H1 (cell line): ENCODE measurements at regions not wholly inside any gene's neighbourhood (a gene's known extent, or its start where the extent isn't known, plus 50 kb on each side); places are given as distances from the start of the nearest gene placed in this dataset.

Experiments used
- CTCF ChIA-PET: fragments of 300-600 bp; sonication (Branson Sonifier 250); formaldehyde crosslinking; loops from one replicate; lab custom pipeline; 2021; ENCODE audit not compliant: partially characterized antibody; lab: Charles Lee
- POLR2A ChIA-PET: fragments of 300-600 bp; sonication (Branson Sonifier 250); formaldehyde crosslinking; loops from one replicate; lab custom pipeline; 2021; ENCODE audit warnings: inconsistent platforms; ENCODE audit not compliant: partially characterized antibody; lab: Charles Lee
- DNase-seq, 2 experiments: peaks; one replicate each; pipeline versions ENCODE4 v3.0.0 to v3.0.0-alpha.2; 2010 to 2022; ENCODE audit warnings: low spot score in 2 of 2, low read depth in 1 of 2, mixed read lengths in 1 of 2
- FAIRE-seq: peaks from 2 replicates; lab custom pipeline; 2011; peaks lifted over from hg19 to GRCh38; lab: Jason Lieb, UNC
- H2AFZ ChIP-seq: 2 replicates; pipeline ENCODE4 v1.8.1; 2012; ENCODE audit warnings: low read length, inconsistent platforms
- H2AK5ac ChIP-seq: 2 replicates; pipeline ENCODE4 v1.6.1; 2013; ENCODE audit warnings: low read depth, low read length
- H2BK120ac ChIP-seq: replicated peaks from 2 replicates; pipeline ENCODE3; 2013; ENCODE audit warnings: low read depth, low read length, inconsistent platforms
- H2BK12ac ChIP-seq: 2 replicates; pipeline ENCODE4 v1.6.1; 2013; ENCODE audit warnings: low read depth, low read length
- H2BK15ac ChIP-seq: 2 replicates; pipeline ENCODE4 v1.6.1; 2013; ENCODE audit warnings: low read length
- H2BK20ac ChIP-seq: 2 replicates; pipeline ENCODE4 v1.6.1; 2013; ENCODE audit warnings: low read length
- H2BK5ac ChIP-seq: 2 replicates; pipeline ENCODE4 v1.6.1; 2013; ENCODE audit warnings: low read depth, low read length
- H3K14ac ChIP-seq: 2 replicates; pipeline ENCODE4 v1.6.1; 2013; ENCODE audit warnings: inconsistent platforms; ENCODE audit not compliant: insufficient read length
- H3K18ac ChIP-seq: 2 replicates; pipeline ENCODE4 v1.6.1; 2013; ENCODE audit warnings: low read length; ENCODE audit errors: extremely low read depth
- H3K23ac ChIP-seq: 2 replicates; pipeline ENCODE4 v1.6.1; 2013; ENCODE audit warnings: inconsistent platforms; ENCODE audit not compliant: insufficient read length
- H3K23me2 ChIP-seq: 2 replicates; pipeline ENCODE4 v1.6.1; 2013; ENCODE audit warnings: low read depth, low read length
- H3K27ac ChIP-seq: 2 replicates; pipeline ENCODE4 v1.6.1; 2011; ENCODE audit warnings: low read depth, low read length, inconsistent platforms
- H3K27me3 ChIP-seq, 4 experiments: replicated peaks in 1 of 4; 1 replicate in 1 of 4; 2 replicates in 3 of 4; pipeline versions ENCODE4 v1.6.1 to v1.8.1; 2011 to 2013; ENCODE audit warnings: low read length in 3 of 4, mild to moderate bottlenecking in 3 of 4, inconsistent platforms in 2 of 4, mixed read lengths in 2 of 4, moderate library complexity in 1 of 4; ENCODE audit not compliant: control insufficient read depth in 3 of 4, insufficient read depth in 3 of 4; ENCODE audit errors: extremely low read depth in 1 of 4
- H3K36me3 ChIP-seq, 4 experiments: 2 replicates each; pipeline versions ENCODE4 v1.6.1 to v1.8.1; 2011 to 2013; ENCODE audit warnings: mild to moderate bottlenecking in 4 of 4, low read length in 3 of 4, moderate library complexity in 2 of 4, control low read depth in 1 of 4, inconsistent platforms in 1 of 4; ENCODE audit not compliant: insufficient read depth in 4 of 4, control insufficient read depth in 2 of 4
- H3K4ac ChIP-seq: replicated peaks from 2 replicates; pipeline ENCODE3; 2013; ENCODE audit warnings: low read length, low read depth, mixed read lengths, inconsistent platforms; ENCODE audit not compliant: insufficient read length
- H3K4me1 ChIP-seq, 4 experiments: replicated peaks in 1 of 4; 1 replicate in 1 of 4; 2 replicates in 3 of 4; pipeline versions ENCODE4 v1.6.1 to v1.8.1; 2011 to 2013; ENCODE audit warnings: low read length in 3 of 4, inconsistent platforms in 2 of 4, mixed read lengths in 1 of 4; ENCODE audit not compliant: insufficient read depth in 4 of 4, control insufficient read depth in 3 of 4
- H3K4me2 ChIP-seq, 2 experiments: 2 replicates each; pipeline versions ENCODE4 v1.6.1 to v1.8.1; 2011 to 2013; ENCODE audit warnings: low read depth in 2 of 2, low read length in 2 of 2, control low read depth in 1 of 2, inconsistent platforms in 1 of 2, mild to moderate bottlenecking in 1 of 2; ENCODE audit not compliant: insufficient read depth in 1 of 2
- H3K4me3 ChIP-seq, 4 experiments: fragments of 200-600, 300-600 bp in 1 of 4; sonication (generic), shearing (Covaris generic), sonication (Bioruptor Twin) in 1 of 4; 2 replicates each; pipeline versions ENCODE4 v1.5.1 to v1.8.1; 2011 to 2016; ENCODE audit warnings: low read length in 4 of 4, low read depth in 3 of 4, control low read depth in 2 of 4, inconsistent platforms in 2 of 4, mild to moderate bottlenecking in 2 of 4, mixed read lengths in 1 of 4, moderate library complexity in 1 of 4; ENCODE audit not compliant: insufficient read depth in 2 of 4; ENCODE audit errors: extremely low read depth in 1 of 4
- H3K56ac ChIP-seq: replicated peaks from 2 replicates; pipeline ENCODE3; 2013; ENCODE audit warnings: low read depth, mild to moderate bottlenecking, mixed read lengths, low read length, inconsistent platforms; ENCODE audit not compliant: insufficient read length
- H3K79me1 ChIP-seq: 2 replicates; pipeline ENCODE4 v1.6.1; 2013; ENCODE audit warnings: low read depth, low read length, control low read depth
- H3K79me2 ChIP-seq, 2 experiments: 2 replicates each; pipeline versions ENCODE4 v1.6.1 to v1.8.1; 2012 to 2013; ENCODE audit warnings: low read length in 2 of 2, mild to moderate bottlenecking in 2 of 2, inconsistent platforms in 1 of 2; ENCODE audit not compliant: insufficient read depth in 2 of 2, control insufficient read depth in 1 of 2
- H3K9ac ChIP-seq, 4 experiments: replicated peaks in 1 of 4; 1 replicate in 1 of 4; 2 replicates in 3 of 4; pipeline versions ENCODE4 v1.6.1 to v1.8.1; 2011 to 2013; ENCODE audit warnings: low read depth in 3 of 4, low read length in 3 of 4, control low read depth in 2 of 4, mild to moderate bottlenecking in 2 of 4, moderate library complexity in 2 of 4, inconsistent platforms in 1 of 4; ENCODE audit errors: extremely low read depth in 1 of 4
- H3K9me3 ChIP-seq, 2 experiments: 2 replicates each; pipeline versions ENCODE4 v1.6.1 to v1.8.1; 2012 to 2013; ENCODE audit warnings: mild to moderate bottlenecking in 2 of 2, moderate library complexity in 2 of 2, control low read depth in 1 of 2, inconsistent platforms in 1 of 2, low read depth in 1 of 2, low read length in 1 of 2, mixed read lengths in 1 of 2; ENCODE audit not compliant: insufficient read depth in 2 of 2
- H4K20me1 ChIP-seq, 2 experiments: replicated peaks in 1 of 2; 2 replicates each; pipeline versions ENCODE3 to v1.8.1; 2011 to 2013; ENCODE audit warnings: inconsistent platforms in 2 of 2, low read length in 2 of 2, mild to moderate bottlenecking in 1 of 2; ENCODE audit not compliant: insufficient read depth in 2 of 2, control insufficient read depth in 1 of 2
- H4K5ac ChIP-seq: 2 replicates; pipeline ENCODE4 v1.6.1; 2013; ENCODE audit warnings: low read length, low read depth, mixed read lengths, inconsistent platforms; ENCODE audit not compliant: insufficient read length
- H4K8ac ChIP-seq: 2 replicates; pipeline ENCODE4 v1.8.0; 2013; ENCODE audit warnings: mild to moderate bottlenecking, moderate library complexity, low read length, inconsistent platforms; ENCODE audit not compliant: insufficient read depth; ENCODE audit errors: extremely low read depth
- H4K91ac ChIP-seq: replicated peaks from 2 replicates; pipeline ENCODE3; 2013; ENCODE audit warnings: low read length, mixed read lengths, inconsistent platforms; ENCODE audit not compliant: insufficient read length
- BACH1 ChIP-seq: IDR thresholded peaks from 2 replicates; pipeline ENCODE4 v1.6.1; 2012; ENCODE audit warnings: low read length, improper control_type of control experiment
- E2F6 ChIP-seq: IDR thresholded peaks from 2 replicates; pipeline ENCODE4 v1.6.1; 2012; ENCODE audit warnings: inconsistent platforms
- JUN ChIP-seq: IDR thresholded peaks from 2 replicates; pipeline ENCODE4 v1.6.1; 2011; ENCODE audit warnings: low read depth, mild to moderate bottlenecking, improper control_type of control experiment, low read length
- JUND ChIP-seq: IDR thresholded peaks from 2 replicates; pipeline ENCODE4 v1.6.1; 2011; ENCODE audit warnings: mild to moderate bottlenecking, improper control_type of control experiment, low read length
- KDM4A ChIP-seq: IDR thresholded peaks from one replicate; pipeline ENCODE4 v1.7.1; 2012; ENCODE audit warnings: low read depth, mild to moderate bottlenecking, moderate library complexity, low read length, inconsistent platforms; ENCODE audit not compliant: severe bottlenecking
- RFX5 ChIP-seq: IDR thresholded peaks from 2 replicates; pipeline ENCODE4 v1.6.1; 2011; ENCODE audit warnings: low read depth, low read length, improper control_type of control experiment, borderline replicate concordance
- SRF ChIP-seq: IDR thresholded peaks from 2 replicates; pipeline ENCODE4 v1.6.1; 2011; ENCODE audit warnings: mild to moderate bottlenecking, low read depth, low read length, moderate library complexity
- SUZ12 ChIP-seq: fragments of 200-600 bp; sonication (generic); IDR thresholded peaks from 2 replicates; pipeline ENCODE4 v1.6.1; 2012; ENCODE audit warnings: mild to moderate bottlenecking, inconsistent platforms, low read length, moderate library complexity, mixed read lengths
- TAF1 ChIP-seq: IDR thresholded peaks from 2 replicates; pipeline ENCODE4 v1.6.1; 2011; ENCODE audit warnings: mild to moderate bottlenecking, low read depth, low read length
- TEAD4 ChIP-seq: IDR thresholded peaks from 2 replicates; pipeline ENCODE4 v1.6.1; 2012; ENCODE audit warnings: low read depth, low read length, inconsistent platforms, mixed read lengths
- YY1 ChIP-seq: IDR thresholded peaks from 2 replicates; pipeline ENCODE4 v1.6.1; 2011; ENCODE audit warnings: low read depth, mild to moderate bottlenecking, low read length
- WGBS, 2 experiments: shearing (Covaris generic) in 1 of 2; methylation state at CpG; one replicate each; pipeline versions ENCODE4 v1.1.6 to v1.1.7; 2013 to 2015; ENCODE audit warnings: low lambda C conversion rate in 2 of 2, mixed read lengths in 2 of 2, inconsistent platforms in 1 of 2, low coverage in 1 of 2, missing lambda C conversion rate in 1 of 2; ENCODE audit not compliant: insufficient replicate concordance in 2 of 2, insufficient coverage in 1 of 2, insufficient read length in 1 of 2; ENCODE audit errors: extremely low coverage in 1 of 2, missing lambda C conversion rate in 1 of 2; 5-methylcytosine and 5-hydroxymethylcytosine counted together
- TF ChIP-seq, protein P1 (sequence below): IDR thresholded peaks from 2 replicates; pipeline ENCODE4 v1.6.1; 2012; ENCODE audit warnings: low read length, inconsistent platforms
- TF ChIP-seq, protein P2 (sequence below): IDR thresholded peaks from 2 replicates; pipeline ENCODE4 v1.6.1; 2011; ENCODE audit warnings: low read depth, mild to moderate bottlenecking, low read length; ENCODE audit not compliant: insufficient read depth

DNA sequence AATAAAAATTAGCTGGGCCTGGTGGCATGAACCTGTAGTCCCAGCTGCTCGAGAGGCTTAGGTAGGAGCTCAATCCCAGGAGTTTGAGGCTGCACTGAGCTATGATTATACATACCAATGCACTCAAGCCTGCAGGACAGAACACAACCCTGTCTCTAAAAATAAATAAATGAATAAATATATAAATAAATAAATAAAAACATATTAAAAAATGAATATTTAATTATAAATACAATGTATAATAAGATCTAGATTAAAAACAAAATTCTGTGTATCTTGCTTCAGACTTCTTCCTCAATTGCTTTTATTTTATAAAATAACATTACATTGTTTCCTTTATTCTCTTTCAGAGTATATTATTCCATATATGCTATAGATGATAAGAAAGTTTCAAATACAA lies 1964.1 kb downstream of the PCDH9 start:
- DNase-seq (no peak), FAIRE-seq (no peak)
- Histone ChIP-seq H3K4ac (no peak overlapping the region), H2BK5ac (no peak overlapping the region), H3K14ac (no peak overlapping the region), H3K9me3 (no peaks in the 10 kb centered on the region), H2BK120ac (no peak overlapping the region), H2BK12ac (no peak overlapping the region), H2BK20ac (no peak overlapping the region), H4K8ac (no peak overlapping the region), H3K4me2 (no peak overlapping the region), H4K91ac (no peak overlapping the region), H3K23ac (no peak overlapping the region), H3K23me2 (no peaks in the 10 kb centered on the region), H3K79me2 (no peaks in the 10 kb centered on the region), H3K4me3 (no peak overlapping the region), H2AFZ (no peak overlapping the region), H4K20me1 (no peaks in the 10 kb centered on the region), H2AK5ac (no peak overlapping the region), H3K79me1 (no peaks in the 10 kb centered on the region), H3K27me3 (peaks cover 0 to 1% (median 0%) of the 10 kb centered on the region in 4 experiments; a peak in 1 of 7 replicates), H3K27ac (no peak overlapping the region), H3K18ac (no peak overlapping the region), H4K5ac (no peak overlapping the region), H3K36me3 (no peaks in the 10 kb centered on the region), H3K56ac (no peak overlapping the region), H3K4me1 (no peaks in the 10 kb centered on the region), H2BK15ac (no peak overlapping the region), H3K9ac (no peak overlapping the region)
- CTCF ChIA-PET = no interaction called here
- 100% methylated on average over 1 of the region's 1 CpG; no CpG with 5 or more reads in 1 of the 2 experiments for WGBS, 2 experiments
- POLR2A ChIA-PET = no interaction called here
- no peak for TF ChIP-seq SRF
- TF ChIP-seq, protein P1, sequence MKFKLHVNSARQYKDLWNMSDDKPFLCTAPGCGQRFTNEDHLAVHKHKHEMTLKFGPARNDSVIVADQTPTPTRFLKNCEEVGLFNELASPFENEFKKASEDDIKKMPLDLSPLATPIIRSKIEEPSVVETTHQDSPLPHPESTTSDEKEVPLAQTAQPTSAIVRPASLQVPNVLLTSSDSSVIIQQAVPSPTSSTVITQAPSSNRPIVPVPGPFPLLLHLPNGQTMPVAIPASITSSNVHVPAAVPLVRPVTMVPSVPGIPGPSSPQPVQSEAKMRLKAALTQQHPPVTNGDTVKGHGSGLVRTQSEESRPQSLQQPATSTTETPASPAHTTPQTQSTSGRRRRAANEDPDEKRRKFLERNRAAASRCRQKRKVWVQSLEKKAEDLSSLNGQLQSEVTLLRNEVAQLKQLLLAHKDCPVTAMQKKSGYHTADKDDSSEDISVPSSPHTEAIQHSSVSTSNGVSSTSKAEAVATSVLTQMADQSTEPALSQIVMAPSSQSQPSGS = no peak
- TF ChIP-seq SUZ12 = no peak
- no peak for TF ChIP-seq JUND
- TF ChIP-seq BACH1 = no peak
- TF ChIP-seq JUN = no peak
- no peak for TF ChIP-seq TAF1
- no peak for TF ChIP-seq YY1
- TF ChIP-seq TEAD4 = no peak
- TF ChIP-seq, protein P2, sequence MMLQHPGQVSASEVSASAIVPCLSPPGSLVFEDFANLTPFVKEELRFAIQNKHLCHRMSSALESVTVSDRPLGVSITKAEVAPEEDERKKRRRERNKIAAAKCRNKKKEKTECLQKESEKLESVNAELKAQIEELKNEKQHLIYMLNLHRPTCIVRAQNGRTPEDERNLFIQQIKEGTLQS = no peak
- no peak for TF ChIP-seq RFX5
- TF ChIP-seq KDM4A = no peak
- no peak for TF ChIP-seq E2F6
